Stimulated activated CD4-positive, alpha-beta T cell treated with anti-CD3 and anti-CD28 coated beads, Interleukin-4, amount 100 ng/mL, for 1 hour (primary cell): ENCODE measurements at regions not wholly inside any gene's neighbourhood (a gene's known extent, or its start where the extent isn't known, plus 50 kb on each side); places are given as distances from the start of the nearest gene placed in this dataset.

ENCODE experiments used
- DNase-seq: peaks from one replicate; pipeline ENCODE4 v3.0.0-alpha.2; 2020

GRCh38 chr10:36681751-36682632 lies 443.4 kb upstream of the ANKRD30A start:
- no peak for DNase-seq

- no peak for DNase-seq
These were observed 445.8 kb upstream of the ANKRD30A start for GRCh38 chr10:36679554-36679953.

- DNase-seq: no peak
These were observed 448.0 kb upstream of the ANKRD30A start for GRCh38 chr10:36677431-36677768.

- no peak for DNase-seq
These were observed 448.5 kb upstream of the ANKRD30A start for GRCh38 chr10:36676756-36677430.

- no peak for DNase-seq
These were observed 449.1 kb upstream of the ANKRD30A start for GRCh38 chr10:36676321-36676720.

GRCh38 chr10:36675458-36675880 lies 449.9 kb upstream of the ANKRD30A start:
- no peak for DNase-seq

- DNase-seq: no peak
These were observed 453.8 kb upstream of the ANKRD30A start for GRCh38 chr10:36671607-36672006.

GRCh38 chr10:36670621-36671402 lies 454.6 kb upstream of the ANKRD30A start:
- no peak for DNase-seq

- no peak for DNase-seq
These were observed 455.6 kb upstream of the ANKRD30A start for GRCh38 chr10:36669615-36670352.

- no peak for DNase-seq
These were observed 458.9 kb upstream of the ANKRD30A start for GRCh38 chr10:36666451-36666850.

GRCh38 chr10:36662571-36662970 lies 462.8 kb upstream of the ANKRD30A start:
- no peak for DNase-seq

- DNase-seq: no peak
These were observed 475.1 kb upstream of the ANKRD30A start for GRCh38 chr10:36650274-36650673.

- DNase-seq: no peak
These were observed 477.9 kb upstream of the ANKRD30A start for GRCh38 chr10:36647540-36647939.

GRCh38 chr10:36640626-36641025 lies 484.8 kb upstream of the ANKRD30A start:
- no peak for DNase-seq

- DNase-seq: no peak
These were observed 486.8 kb upstream of the ANKRD30A start for GRCh38 chr10:36638462-36639155.

GRCh38 chr10:36636879-36637278 lies 488.5 kb upstream of the ANKRD30A start:
- DNase-seq: no peak

GRCh38 chr10:36636285-36636839 lies 489.0 kb upstream of the ANKRD30A start:
- no peak for DNase-seq

GRCh38 chr10:36634916-36635315 lies 490.5 kb upstream of the ANKRD30A start:
- no peak for DNase-seq

- DNase-seq: no peak
These were observed 495.1 kb upstream of the ANKRD30A start for GRCh38 chr10:36630267-36630666.

- no peak for DNase-seq
These were observed 495.9 kb upstream of the ANKRD30A start for GRCh38 chr10:36629476-36629875.

- no peak for DNase-seq
These were observed 500.8 kb upstream of the ANKRD30A start for GRCh38 chr10:36624551-36625100.

- no peak for DNase-seq
These were observed 504.1 kb upstream of the ANKRD30A start for GRCh38 chr10:36621346-36621745.
